Omental fat pad (tissue), 3 donors: ENCODE measurements at regions not wholly inside any gene's neighbourhood (a gene's known extent, or its start where the extent isn't known, plus 50 kb on each side); places are given as distances from the start of the nearest gene placed in this dataset.

ENCODE experiments used
- ATAC-seq: fragments of 150-250 bp; one replicate; pipeline ENCODE4 v1.9.1; 2016; ENCODE audit warnings: mild to moderate bottlenecking, moderate library complexity; ENCODE audit not compliant: low FRiP score
- DNase-seq: peaks from one replicate; pipeline ENCODE4 v3.0.0-alpha.2; 2019; ENCODE audit warnings: low spot score
- CTCF ChIP-seq, 3 donors: fragments of 450-650 bp; IDR thresholded peaks; one replicate each; pipeline ENCODE4 v1.5.1; 2016 to 2017; ENCODE audit warnings: antibody characterized with exemption in 3 of 3, mild to moderate bottlenecking in 3 of 3, moderate library complexity in 2 of 3

- no peak for TF ChIP-seq CTCF (IDR thresholded peaks at IDR 0.05)
- no peak for DNase-seq
- no peak for ATAC-seq
Measured at GRCh38 chr7:142447762-142448161, 189.9 kb upstream of the PRSS58 start.

- DNase-seq: no peak
- TF ChIP-seq CTCF (IDR thresholded peaks at IDR 0.05): no peak
- no peak for ATAC-seq
Measured at GRCh38 chr7:142445019-142445686, 187.3 kb upstream of the PRSS58 start.

GRCh38 chr7:142443216-142444010 lies 185.6 kb upstream of the PRSS58 start:
- ATAC-seq: no peak
- no peak for TF ChIP-seq CTCF (IDR thresholded peaks at IDR 0.05)
- no peak for DNase-seq

- no peak for ATAC-seq
- DNase-seq: no peak
- TF ChIP-seq CTCF (IDR thresholded peaks at IDR 0.05): no peak
Measured at GRCh38 chr7:142442396-142442795, 184.5 kb upstream of the PRSS58 start.

GRCh38 chr7:142440906-142441411 lies 183.1 kb upstream of the PRSS58 start:
- TF ChIP-seq CTCF (IDR thresholded peaks at IDR 0.05): no peak
- ATAC-seq (no peak), DNase-seq (no peak)

GRCh38 chr7:142440219-142440905 lies 182.5 kb upstream of the PRSS58 start:
- DNase-seq (no peak), ATAC-seq (no peak)
- no peak for TF ChIP-seq CTCF (IDR thresholded peaks at IDR 0.05)
